NK-92 treated with Interleukin-12 subunit alpha and Interleukin-12 subunit beta, amount 100 ng/mL, for 24 hours (cell line): ENCODE measurements at regions not wholly inside any gene's neighbourhood (a gene's known extent, or its start where the extent isn't known, plus 50 kb on each side); places are given as distances from the start of the nearest gene placed in this dataset.

ENCODE experiments used
- DNase-seq: peaks from one replicate; lab custom pipeline; 2025; lab: John Stamatoyannopoulos, UW

- DNase-seq = no peak
Observed at GRCh38 chr14:42624980-42625761, 1018.5 kb downstream of the LRFN5 start.

DNA sequence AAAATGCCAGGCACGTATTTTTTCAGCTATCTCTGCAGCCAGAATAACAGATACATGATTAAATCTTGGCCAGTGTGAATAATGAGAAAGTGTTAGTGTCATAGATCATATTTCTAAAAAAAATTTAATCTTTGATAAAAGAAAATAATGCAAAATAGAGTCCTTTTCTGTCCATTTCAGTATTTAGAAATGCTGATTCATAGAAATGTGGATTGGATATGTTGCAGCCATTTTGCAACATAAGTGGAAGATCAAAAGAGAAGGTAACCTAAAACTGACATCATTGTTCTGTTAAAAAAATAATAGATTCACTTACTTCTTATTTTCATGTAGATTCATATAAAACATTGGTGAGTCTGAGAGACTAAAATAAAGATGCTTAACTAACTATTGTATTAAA lies 1010.3 kb downstream of the LRFN5 start:
- DNase-seq = no peak

- no peak for DNase-seq
Observed at GRCh38 chr14:42606839-42607238, 1000.2 kb downstream of the LRFN5 start.

DNA sequence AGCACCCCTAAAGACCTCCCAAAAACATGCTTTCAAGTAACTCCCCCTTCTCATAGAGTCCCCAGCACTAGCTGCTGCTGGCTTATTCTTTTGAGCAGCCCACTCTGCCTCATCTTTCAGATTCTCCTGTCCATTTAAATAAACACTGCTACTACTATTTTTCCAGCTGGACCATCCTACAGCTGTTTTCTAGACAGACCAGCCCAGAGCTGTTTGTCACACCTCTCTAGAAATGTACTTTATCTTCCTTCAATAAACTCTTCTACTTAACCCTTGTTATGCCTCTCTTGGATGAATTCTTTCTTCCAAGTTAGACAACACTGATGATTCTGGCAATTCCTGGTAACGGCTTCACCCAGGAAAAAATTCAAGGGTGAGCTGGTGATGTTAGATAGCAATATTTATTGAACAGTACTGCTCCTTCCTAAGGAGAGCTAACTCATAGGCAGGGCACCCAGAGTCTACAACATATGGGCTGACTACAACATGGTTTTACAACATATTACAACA lies 995.7 kb downstream of the LRFN5 start:
- DNase-seq = no peak

GRCh38 chr14:42572032-42572431 lies 965.4 kb downstream of the LRFN5 start:
- no peak for DNase-seq

DNA sequence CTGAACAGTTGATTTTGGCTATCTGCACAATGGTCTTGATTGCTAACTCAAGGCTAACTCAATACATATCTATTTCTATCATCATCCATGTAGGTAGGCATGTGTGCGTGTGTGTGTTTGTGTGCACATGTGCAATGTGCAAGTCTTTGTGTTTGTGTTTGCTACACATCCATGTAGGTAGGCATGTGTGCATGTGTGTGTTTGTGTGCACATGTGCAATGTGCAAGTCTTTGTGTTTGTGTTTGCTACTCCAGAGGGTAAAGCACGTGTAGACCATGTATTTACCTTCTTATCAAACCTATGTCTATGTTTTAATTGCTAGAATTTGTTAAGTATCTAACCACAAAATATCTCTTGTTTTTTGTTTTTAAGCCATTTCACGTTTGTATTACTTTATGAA lies 962.6 kb downstream of the LRFN5 start:
- DNase-seq = no peak

DNA sequence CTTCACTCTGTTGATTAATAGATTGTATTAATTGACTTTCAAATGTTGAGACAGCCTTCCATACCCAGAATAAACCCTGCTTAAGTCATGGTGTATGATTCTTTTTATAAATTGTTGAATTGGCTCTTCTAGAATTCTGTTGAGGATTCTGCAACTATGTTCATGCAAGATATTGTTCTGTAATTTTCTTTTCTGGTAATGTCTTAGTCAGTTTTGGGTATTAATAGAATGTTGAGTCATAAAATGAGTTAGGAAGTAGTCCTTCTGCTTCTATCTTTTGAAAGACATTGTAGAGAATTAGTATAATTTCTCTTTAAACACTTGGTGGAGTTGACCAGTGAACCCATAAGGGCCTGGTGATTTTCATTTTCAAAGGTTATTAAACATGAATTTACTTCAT lies 958.9 kb downstream of the LRFN5 start:
- DNase-seq = no peak

DNA sequence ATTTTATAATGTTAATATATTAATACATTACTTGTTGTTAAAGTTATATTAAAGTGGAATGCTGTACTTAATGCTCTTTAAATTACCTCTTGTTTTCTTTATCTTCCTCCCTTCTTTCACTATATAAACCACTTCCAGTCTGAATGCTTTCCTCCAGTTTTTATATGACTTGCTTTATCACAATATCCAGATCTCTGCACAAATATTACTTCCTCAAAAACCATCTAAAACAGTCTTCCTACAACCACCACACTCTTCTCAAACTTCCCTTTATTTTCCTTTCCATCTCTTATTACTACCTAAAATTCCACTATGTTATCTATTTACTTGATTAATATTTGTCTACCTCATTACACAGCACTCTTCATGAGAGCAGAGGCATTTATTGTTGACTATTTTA lies 956.6 kb downstream of the LRFN5 start:
- no peak for DNase-seq

- no peak for DNase-seq
Observed at GRCh38 chr14:42556551-42556950, 949.9 kb downstream of the LRFN5 start.

GRCh38 chr14:42555365-42555764 lies 948.7 kb downstream of the LRFN5 start:
- DNase-seq = no peak

DNA sequence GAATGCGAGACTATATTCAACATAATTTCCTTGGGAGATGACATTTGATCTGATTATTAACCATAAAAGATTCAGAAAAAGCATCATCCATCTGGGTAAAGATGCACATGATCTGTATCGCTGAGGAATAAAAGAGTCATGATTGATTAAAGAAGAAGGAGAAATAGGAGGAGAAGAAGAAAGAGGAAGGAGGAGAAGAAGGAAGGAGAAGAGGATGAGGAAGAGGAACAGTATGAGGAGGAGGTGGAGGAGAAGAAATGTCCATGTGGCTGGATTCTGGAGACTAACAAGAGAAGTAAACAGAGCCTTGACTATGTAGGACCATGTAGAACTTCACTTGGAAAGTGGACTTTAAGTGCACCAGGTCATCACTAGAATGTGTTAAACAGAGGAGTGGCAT lies 947.4 kb downstream of the LRFN5 start:
- no peak for DNase-seq

DNA sequence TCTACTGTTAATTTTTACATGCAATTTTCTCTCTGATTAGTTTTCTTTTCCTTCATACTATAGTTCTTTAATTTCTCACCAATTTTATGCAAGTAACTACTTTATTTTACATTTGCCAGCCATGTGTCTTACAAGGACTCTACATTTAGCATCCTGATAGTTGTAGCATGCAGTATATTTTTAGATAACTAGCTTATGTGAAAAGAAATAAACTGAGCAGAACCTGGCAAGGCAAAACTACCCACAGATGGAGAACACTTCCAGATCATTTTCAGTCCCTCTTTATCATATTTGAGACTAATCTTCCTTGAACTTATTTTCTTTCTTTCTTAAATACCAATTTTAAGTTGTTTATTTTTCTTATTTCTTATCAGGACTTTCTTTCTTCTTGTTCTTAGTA lies 943.6 kb downstream of the LRFN5 start:
- DNase-seq = no peak

- no peak for DNase-seq
Observed at GRCh38 chr14:42548349-42548748, 941.7 kb downstream of the LRFN5 start.

GRCh38 chr14:42545636-42546035 lies 939.0 kb downstream of the LRFN5 start:
- DNase-seq = no peak

GRCh38 chr14:42541535-42542001 lies 934.9 kb downstream of the LRFN5 start:
- DNase-seq = no peak

DNA sequence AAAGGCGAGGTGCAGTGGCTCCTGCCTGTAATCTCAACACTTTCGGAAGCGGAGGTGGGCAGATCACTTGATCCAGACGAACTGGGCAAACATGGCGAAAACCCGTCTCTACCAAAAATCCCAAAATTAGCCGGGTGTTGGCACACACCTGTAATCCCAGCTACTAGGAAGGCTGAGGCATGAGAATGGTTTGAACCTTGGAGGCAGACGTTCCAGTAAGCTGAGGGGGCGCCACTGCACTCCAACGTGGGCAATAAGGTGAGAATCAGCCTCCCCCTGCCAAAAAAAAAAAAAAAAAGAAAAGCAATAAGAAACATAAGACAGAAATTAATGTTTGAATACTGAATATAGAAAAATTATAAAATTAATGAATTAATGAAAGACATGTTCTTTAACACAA lies 928.7 kb downstream of the LRFN5 start:
- peak; percentile 3 for DNase-seq

GRCh38 chr14:42533476-42533875 lies 926.8 kb downstream of the LRFN5 start:
- DNase-seq = no peak

DNA sequence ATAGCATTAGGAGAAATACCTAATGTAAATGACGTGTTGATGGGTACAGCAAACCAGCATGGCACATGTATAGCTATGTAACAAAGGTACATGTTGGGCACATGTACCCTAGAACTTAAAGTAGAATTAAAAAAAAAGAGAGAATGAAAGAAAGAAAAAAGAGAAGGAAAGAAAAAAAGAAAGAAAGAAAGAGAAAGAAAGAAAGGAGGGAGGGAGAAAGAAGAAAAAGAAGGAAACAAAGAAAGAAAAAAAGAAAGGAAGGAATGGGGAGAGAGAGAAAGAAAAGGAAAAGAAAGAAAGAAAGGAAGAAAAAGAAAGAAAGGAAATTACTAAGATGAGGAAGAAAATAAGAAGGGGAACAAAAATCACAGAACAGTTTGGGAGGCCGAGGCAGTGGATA lies 925.5 kb downstream of the LRFN5 start:
- no peak for DNase-seq

DNA sequence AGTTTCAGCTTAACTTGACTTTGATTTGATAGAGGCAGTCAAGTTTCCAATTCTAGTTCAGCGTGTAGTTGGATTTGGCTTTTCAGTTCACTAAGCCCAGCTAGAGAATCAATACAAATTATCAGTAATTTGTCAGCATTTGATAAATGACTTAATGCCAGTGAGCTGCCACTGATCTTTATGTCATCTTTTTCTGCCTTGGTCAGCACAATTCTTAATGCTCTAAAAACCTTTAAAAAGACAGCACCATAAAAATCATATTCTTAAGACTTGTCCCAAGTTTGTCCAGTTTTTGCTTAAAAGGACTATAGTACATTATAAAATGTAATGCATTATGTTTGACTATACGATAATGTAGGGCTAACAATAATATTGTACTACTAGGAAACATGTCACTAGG lies 920.5 kb downstream of the LRFN5 start:
- no peak for DNase-seq

GRCh38 chr14:42523666-42524065 lies 917.0 kb downstream of the LRFN5 start:
- DNase-seq = peak; percentile 15

DNA sequence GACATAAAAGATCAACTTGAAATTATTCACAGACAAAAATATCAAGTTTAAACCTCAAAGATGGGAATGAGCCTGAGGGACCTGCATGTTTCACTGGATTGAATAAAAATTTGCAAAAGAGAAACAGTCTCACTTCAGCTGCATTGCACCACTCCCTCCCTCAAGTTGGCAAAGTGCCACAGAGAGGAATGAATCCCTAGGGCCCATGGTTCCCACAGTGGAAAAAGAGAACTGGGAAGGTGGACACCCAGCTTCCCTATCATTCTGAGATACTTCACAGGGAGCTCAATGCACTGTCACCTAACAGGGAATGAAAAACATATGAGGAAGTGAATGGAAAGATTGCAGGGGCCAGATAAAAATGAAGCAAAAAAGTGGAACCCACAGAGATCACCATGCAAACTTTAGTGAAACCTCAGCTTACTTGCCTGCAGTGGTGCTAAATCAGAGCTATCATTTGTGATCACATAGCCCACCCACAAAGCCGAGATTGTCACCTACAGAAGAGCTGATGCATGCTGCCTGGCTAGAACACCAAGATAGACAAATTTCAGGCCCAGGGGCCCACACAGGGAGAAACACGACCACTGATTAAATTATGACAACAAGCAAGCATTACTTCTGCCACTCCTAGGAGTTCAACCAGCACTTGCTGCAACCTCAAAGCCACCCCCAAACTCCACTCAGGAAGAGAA lies 911.3 kb downstream of the LRFN5 start:
- peak; percentile 10 for DNase-seq

DNA sequence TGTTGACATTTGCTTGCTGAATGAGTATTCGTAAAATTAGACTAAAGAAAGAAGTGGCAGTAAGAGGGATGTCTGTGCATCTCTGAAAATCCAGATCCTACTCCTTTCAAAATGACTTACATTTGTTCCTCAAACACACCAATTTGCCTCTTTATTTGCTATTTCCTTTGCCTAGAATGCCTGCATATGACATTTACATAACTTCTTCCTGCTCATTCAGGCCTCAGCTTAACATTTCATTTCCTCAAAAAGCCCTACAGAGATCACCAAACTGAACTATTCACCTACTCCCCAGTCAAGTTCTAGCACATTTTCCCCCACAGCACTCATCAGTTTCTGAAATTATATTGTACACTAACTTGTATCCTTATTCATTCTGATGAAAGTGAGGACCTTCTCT lies 907.2 kb downstream of the LRFN5 start:
- DNase-seq = no peak

DNA sequence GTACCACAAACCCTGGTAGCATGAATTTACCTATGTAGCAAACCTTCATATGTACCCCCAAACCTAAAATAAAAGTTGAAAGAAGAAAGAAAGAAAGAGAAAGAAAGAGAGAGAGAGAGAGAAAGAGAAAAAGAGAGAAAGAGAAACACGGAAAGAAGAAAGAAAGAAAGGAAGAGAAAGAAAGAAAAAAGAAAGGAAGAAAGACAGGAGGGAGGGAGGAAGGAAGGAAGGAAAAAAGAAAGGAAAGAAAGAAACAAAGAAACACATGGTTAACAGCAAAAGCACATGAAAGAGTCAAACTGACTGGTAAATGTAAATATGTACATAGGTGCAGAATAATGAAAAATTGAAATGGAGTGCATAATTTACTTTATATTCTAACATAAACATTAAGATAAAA lies 903.4 kb downstream of the LRFN5 start:
- DNase-seq = no peak
